C4-2B (cell line): ENCODE measurements at regions not wholly inside any gene's neighbourhood (a gene's known extent, or its start where the extent isn't known, plus 50 kb on each side); places are given as distances from the start of the nearest gene placed in this dataset.

ENCODE experiments used
- ZFX ChIP-seq: fragments of 450-650 bp; IDR thresholded peaks from 2 replicates; pipeline ENCODE4 v1.6.1; 2017
- TF ChIP-seq, protein P1 (sequence below): fragments of 450-650 bp; conservative IDR thresholded peaks from 2 replicates; pipeline ENCODE4 v1.5.1; 2017; ENCODE audit warnings: mild to moderate bottlenecking

DNA sequence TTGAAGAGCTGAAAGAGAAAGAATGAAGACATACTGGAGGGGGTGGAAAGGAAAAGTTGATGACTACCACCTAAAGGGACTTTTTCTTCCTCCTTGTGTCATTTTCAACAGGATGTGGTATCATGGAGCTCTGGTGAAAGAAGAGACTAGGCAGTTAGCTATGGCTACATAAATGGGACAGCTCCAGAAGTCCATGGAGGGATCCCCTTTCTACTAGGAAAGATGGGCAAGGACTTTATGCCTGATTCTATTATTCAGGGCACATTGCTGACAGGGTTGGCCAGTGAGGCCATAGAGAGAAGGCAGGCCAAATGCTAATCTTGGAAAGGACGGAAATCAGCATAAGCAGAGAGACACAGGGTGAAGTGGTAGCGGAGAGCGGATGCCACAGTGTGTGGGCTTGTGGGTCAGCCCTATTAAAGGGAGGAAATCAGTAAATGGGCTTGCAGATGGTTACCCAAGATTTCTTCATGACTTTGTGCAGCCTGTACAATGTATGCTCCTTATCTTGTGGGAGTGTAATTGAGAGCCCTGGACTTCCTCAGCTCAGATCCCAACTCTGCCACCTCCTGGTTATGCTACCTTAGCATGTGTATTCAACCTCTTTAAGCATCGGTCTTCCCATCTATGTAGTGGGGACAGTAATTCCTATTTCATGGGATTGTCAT lies 77.4 kb upstream of the TMEM170B start:
- TF ChIP-seq, protein P1, sequence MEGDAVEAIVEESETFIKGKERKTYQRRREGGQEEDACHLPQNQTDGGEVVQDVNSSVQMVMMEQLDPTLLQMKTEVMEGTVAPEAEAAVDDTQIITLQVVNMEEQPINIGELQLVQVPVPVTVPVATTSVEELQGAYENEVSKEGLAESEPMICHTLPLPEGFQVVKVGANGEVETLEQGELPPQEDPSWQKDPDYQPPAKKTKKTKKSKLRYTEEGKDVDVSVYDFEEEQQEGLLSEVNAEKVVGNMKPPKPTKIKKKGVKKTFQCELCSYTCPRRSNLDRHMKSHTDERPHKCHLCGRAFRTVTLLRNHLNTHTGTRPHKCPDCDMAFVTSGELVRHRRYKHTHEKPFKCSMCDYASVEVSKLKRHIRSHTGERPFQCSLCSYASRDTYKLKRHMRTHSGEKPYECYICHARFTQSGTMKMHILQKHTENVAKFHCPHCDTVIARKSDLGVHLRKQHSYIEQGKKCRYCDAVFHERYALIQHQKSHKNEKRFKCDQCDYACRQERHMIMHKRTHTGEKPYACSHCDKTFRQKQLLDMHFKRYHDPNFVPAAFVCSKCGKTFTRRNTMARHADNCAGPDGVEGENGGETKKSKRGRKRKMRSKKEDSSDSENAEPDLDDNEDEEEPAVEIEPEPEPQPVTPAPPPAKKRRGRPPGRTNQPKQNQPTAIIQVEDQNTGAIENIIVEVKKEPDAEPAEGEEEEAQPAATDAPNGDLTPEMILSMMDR: peak; percentile 32
- no peak for TF ChIP-seq ZFX
